Suprapubic skin (tissue), 4 donors: ENCODE measurements at regions not wholly inside any gene's neighbourhood (a gene's known extent, or its start where the extent isn't known, plus 50 kb on each side); places are given as distances from the start of the nearest gene placed in this dataset.

ENCODE experiments used
- EP300 ChIP-seq: sonication (generic); formaldehyde crosslinking; IDR thresholded peaks from one replicate; pipeline ENCODE4 v1.6.1; 2017; ENCODE audit warnings: antibody characterized with exemption
- POLR2AphosphoS5 ChIP-seq, 3 donors: sonication (generic); formaldehyde crosslinking; IDR thresholded peaks; one replicate each; pipeline ENCODE4 v1.6.1; 2017; ENCODE audit warnings: antibody characterized with exemption in 3 of 3
- TF ChIP-seq, protein P1 (sequence below), 2 donors: fragments of 200-600 bp in 1 of 2; fragments of 450-650 bp in 1 of 2; sonication (generic) in 1 of 2; IDR thresholded peaks; one replicate each; pipeline ENCODE4 v1.5.1; 2016 to 2019; ENCODE audit warnings: antibody characterized with exemption in 2 of 2, mild to moderate bottlenecking in 1 of 2, moderate library complexity in 1 of 2

DNA sequence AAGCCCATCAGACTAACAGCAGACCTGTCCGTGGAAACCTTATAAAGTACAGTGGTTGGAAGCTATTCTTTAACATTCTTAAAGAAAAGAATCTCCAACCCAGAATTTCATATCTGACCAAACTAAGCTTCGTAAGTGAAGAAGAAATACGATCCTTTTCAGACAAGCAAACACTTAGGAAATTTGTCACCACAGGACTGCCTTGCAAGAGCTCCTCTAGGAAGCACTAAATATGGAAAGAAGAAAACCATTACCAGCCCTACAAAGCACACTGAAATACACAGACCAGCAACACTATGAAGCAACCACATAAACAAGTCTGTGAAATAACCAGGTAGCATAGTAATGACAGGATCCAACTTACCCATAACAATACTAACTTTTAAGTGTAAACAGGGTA lies 177.7 kb upstream of the PRSS1 start:
- TF ChIP-seq, protein P1, sequence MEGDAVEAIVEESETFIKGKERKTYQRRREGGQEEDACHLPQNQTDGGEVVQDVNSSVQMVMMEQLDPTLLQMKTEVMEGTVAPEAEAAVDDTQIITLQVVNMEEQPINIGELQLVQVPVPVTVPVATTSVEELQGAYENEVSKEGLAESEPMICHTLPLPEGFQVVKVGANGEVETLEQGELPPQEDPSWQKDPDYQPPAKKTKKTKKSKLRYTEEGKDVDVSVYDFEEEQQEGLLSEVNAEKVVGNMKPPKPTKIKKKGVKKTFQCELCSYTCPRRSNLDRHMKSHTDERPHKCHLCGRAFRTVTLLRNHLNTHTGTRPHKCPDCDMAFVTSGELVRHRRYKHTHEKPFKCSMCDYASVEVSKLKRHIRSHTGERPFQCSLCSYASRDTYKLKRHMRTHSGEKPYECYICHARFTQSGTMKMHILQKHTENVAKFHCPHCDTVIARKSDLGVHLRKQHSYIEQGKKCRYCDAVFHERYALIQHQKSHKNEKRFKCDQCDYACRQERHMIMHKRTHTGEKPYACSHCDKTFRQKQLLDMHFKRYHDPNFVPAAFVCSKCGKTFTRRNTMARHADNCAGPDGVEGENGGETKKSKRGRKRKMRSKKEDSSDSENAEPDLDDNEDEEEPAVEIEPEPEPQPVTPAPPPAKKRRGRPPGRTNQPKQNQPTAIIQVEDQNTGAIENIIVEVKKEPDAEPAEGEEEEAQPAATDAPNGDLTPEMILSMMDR (IDR thresholded peaks at IDR 0.05) = no peak
- TF ChIP-seq EP300 = no peak
- no peak for TF ChIP-seq POLR2AphosphoS5 (IDR thresholded peaks at IDR 0.05)
